ENCODE measurements at regions not wholly inside any gene's neighbourhood (a gene's known extent, or its start where the extent isn't known, plus 50 kb on each side); places are given as distances from the start of the nearest gene placed in this dataset.

GRCh38 chr10:131694168-131694780, 206.5 kb upstream of the PPP2R2D start:
- DNase-seq: peak; percentile 39

- peak; percentile 41 for DNase-seq
Measured at GRCh38 chr10:131694781-131695495, 205.9 kb upstream of the PPP2R2D start.

- peak; percentile 24 for DNase-seq
Measured at GRCh38 chr10:131695496-131696165, 205.2 kb upstream of the PPP2R2D start.

- DNase-seq: peak; percentile 34
Measured at GRCh38 chr10:131697476-131698128, 203.2 kb upstream of the PPP2R2D start.

DNA sequence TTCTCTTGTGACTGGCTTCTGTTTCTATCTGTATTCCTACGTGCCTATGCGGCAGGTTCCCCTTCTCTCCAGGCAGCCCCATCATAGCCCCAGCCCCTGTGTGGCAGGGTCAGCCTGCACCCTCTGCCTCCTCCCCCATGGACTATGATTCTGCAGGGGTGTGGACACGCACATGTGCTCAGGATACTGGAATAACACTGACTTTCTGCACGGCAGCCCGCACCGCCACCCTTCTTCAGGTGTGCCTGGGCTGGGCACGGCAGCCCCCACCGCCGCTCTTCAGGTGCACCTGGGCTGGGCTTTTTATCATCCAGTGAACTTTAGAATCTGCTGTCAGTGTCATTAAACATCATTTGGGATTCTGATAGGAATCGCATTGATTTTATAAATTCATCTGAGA, 202.6 kb upstream of the PPP2R2D start:
- peak; percentile 16 for DNase-seq

DNA sequence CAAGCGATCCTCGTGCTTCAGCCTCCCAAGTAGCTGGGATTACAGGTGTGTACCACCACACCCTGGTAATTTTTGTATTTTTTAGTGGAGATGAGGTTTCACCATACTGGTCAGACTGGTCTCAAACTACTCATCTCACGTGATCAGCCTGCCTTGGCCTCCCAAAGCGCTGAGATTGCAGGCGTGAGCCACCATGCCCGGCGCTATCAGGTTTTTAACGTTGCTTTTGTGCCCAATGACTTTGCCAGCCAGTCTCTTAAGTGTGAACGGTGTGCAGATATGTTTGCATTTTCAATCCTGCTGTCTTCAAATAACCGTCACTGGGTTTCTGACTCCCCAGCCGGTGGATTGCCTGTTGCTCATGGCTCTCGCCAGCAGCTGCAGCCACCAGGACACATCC, 201.8 kb upstream of the PPP2R2D start:
- DNase-seq: peak; percentile 17

DNA sequence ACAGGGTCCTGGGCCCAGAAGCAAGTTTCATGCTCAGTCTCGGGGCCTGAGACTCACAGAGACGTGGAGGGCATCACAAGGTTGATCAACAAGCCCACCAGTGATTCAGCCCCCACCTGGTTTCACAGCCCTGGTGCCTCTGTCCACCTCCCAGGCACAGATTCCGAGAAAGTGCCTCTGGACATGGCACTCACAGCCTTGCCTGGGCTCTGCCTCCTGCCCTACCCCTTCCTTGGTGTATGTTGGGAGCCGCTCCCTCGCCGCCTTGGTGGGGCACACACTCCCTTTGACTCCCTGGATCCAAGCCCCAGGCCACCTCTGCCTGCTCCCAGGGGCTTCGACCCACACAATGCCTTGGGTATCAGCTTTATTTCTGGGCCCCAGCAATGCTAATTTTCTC, 200.8 kb upstream of the PPP2R2D start:
- no peak for DNase-seq

DNA sequence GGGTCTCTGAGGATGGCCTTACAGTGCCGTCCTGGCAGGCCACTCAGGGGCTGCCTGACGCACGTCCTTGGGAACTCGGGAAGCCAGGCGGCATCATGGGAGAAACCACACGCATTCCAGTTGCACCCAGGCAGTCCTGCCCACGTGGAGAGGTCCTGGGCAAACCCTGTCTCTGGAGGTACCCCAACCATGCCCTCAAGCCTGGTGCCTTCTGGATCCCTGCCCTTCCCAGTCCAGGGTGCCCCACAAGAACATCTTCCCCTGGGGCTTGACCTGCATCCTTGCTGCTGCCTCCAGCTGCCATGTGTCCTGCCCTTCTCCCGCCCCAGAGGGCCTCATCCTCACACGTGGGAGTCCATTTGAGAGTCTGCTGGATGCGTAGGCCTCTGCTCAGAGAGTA, 200.3 kb upstream of the PPP2R2D start:
- DNase-seq: peak; percentile 21

GRCh38 chr10:131701131-131701947, 199.5 kb upstream of the PPP2R2D start:
- DNase-seq: peak; percentile 23

DNA sequence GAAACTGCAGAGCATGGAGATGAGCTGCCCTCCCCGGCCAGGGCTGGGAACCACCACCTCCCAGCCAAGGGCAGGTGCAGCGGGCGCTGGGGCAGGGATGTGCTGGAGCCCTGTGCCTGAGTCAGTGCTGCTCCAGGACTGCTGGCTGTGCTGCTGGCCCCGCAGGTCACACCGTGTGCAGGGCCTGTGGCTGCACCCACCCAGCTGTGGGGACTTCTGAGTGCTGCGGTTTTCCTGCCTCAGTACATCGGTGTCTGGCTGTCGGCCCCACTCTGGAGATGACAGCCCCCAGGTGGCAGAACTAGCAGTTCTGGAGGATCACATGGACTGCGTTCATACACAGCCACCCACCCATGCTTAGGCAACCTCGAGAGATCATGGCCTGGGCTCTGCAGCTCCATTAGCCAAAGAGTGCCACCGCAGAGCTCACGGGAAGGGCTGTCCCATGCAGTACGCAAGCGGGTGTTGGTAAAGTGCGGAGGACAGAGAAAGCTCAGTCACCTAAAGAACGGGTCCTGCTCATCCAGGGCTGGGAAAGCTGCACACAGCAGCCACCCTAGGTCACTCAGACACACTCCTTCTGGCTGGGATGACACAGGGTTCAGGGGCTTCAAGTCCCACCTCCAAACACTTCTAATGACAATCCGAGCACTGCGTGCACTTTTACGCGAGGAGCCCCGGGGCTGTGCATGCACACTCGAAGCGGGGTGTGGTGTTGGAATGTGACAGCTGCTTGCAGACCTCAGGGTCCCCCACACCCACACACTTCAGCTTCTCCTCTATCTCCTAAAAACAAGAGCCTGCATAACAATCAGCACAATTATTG, 198.1 kb upstream of the PPP2R2D start:
- peak; percentile 2 for DNase-seq

DNA sequence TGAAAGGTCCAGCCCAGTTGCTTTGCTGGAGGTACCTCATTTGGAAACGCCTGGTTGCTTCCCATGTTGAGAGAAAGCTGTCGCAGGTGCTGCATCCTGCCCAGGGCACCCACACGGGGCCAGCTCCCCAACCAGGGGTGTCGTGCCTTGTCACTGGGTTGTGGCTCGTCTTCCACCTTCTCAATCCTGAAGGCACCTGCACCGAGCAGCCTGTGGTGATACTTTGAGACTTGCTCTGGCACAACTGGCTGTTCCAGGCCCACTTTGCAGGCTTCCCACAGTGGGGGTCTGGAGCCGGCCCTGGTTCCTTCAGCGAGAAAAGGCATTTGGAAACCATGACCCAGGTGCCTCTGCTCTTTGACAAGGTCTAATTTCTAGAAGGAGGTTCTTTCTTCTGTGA, 197.3 kb upstream of the PPP2R2D start:
- peak; percentile 41 for DNase-seq

DNA sequence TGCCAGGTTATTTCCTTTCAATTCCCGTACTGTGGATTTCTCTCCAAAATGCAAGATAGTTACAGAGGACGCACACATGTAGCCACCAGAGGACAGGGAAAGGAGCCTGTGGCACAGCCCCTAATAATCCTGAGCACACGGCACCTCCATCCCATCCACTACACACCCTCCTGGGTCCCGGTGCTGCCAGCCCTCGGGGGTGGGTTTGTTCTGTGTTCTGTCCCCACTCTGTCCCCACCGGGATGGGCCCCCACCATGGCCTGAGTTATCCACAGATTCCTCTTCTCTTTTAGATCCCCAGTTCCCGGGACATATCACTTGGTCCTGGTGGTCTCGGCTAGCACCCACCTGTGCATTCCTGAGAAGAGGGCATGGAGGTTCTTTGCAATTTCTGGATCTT, 196.9 kb upstream of the PPP2R2D start:
- DNase-seq: peak; percentile 9

- no peak for DNase-seq
Measured at GRCh38 chr10:131706476-131706875, 194.3 kb upstream of the PPP2R2D start.

DNA sequence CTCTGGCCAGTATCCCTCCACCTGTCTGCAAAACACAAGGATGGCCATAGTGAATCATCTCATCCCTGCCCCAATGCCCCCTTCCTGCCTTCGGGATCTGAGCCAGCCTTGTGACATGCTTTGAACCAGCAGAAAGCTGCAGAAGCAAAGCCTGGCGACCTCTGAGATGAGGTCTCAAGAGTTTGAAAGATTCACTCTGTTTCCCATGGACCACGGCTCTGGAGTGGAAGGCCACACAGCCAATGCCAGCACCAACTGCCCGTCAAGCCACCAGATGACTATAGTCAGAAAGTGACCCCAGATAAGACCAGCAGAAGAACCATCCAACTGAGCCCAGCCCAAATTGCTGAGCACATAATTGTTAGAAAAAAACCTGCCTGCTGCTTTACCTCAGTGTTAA, 193.9 kb upstream of the PPP2R2D start:
- DNase-seq: no peak

- DNase-seq: peak; percentile 52
Measured at GRCh38 chr10:131708225-131708880, 192.5 kb upstream of the PPP2R2D start.

DNA sequence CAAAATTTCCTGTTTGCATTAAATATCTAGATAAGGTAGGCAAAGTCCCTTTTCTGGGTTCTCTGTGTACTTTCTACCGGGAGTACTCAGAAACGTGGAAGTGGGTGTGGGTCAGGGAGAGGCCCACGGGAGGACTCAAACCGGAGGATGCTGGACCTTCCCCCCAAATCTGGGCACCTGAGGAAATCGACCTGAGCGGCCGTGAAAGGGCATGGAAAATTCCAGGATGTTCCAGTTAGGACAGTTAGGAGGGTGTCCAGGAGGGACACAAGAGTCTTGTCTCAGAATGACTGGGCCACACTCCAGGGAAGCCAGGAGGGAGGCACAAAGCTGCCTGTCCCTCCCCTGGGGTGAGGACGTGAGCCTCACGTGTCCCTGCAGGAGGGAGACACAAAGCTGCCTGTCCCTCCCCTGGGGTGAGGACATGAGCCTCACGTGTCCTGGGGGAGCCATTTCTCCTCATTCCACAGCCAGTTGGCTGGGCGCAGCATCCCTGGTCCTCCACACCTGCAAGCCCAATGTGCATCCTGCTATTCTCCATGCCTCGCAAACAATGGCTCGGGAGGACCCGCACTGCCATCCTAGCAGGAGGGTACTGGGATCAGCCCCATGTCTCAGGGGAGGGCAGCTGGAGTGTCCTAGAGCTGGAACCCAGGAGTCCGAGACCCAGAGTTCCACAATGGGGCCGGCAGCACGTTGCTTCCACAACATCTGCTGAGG, 190.5 kb upstream of the PPP2R2D start:
- peak; percentile 29 for DNase-seq

DNA sequence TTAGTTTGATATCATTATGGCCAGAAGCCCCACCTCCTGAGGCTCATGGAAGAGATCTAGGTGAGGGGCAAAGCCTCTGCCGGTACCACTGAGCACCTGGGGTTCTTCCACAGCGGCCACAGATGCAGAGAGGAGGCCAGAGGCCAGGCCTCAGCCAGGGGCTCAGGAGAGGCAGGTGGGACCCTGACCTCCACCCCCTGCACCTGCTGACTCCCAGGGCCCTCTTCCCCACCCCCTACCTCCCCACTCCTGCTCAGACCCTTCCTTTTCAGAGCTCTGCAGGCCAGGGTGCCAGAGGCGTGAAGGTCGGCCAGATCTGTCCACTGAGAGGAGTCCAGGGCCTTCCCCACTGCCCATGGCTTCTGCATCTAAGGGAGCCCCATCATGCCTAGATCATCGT, 178.7 kb upstream of the PPP2R2D start:
- no peak for DNase-seq

- peak; percentile 21 for DNase-seq
Measured at GRCh38 chr10:131722525-131723264, 178.1 kb upstream of the PPP2R2D start.

GRCh38 chr10:131723297-131724168, 177.3 kb upstream of the PPP2R2D start:
- DNase-seq: peak; percentile 26
